GM12892 (cell line): ENCODE measurements at regions not wholly inside any gene's neighbourhood (a gene's known extent, or its start where the extent isn't known, plus 50 kb on each side); places are given as distances from the start of the nearest gene placed in this dataset.

Source experiments
- POLR2A ChIP-seq: IDR thresholded peaks from 2 replicates; pipeline ENCODE4 v1.6.1; 2011; ENCODE audit warnings: low read depth, low read length, control low read depth
- TAF1 ChIP-seq: IDR thresholded peaks from 2 replicates; pipeline ENCODE4 v1.6.1; 2011; ENCODE audit warnings: low read depth, mild to moderate bottlenecking, control low read depth, low read length, borderline replicate concordance

DNA sequence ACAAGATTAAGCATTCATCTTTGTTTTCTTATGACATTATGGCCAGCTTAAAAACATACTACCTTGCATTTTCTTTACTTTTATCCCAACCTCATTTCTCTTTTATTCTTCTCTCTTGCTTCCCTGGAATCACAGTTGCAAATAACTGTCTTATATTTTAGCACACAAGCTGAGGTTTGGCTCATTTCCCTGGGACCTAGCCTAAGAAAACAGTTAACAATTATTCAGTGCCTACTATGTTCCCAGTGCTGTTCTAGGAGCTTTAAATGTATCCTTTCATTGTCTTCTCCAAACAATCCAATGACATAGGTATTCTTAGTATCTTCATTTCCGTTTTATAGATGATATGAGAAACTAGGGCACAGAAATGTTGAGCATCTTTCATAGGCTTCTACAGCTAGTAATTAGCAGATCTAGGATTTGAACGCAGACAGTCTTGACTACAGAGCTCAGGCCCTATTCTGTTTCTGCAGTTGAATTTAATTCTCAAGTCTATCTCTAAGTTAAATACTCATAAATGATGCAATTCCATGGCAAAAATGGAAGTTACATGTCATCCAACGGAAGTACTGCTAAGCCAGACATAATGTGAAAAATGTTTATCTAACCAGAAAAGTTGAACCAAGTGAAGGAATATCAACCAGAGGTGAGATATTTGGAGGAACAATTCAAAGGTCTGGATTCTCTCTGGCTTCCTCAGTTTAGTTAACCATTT, 52.3 kb upstream of the MTAP start:
- TF ChIP-seq TAF1 (no peak), POLR2A (no peak)
